Medulla oblongata (tissue), 1 donor: ENCODE measurements at regions not wholly inside any gene's neighbourhood (a gene's known extent, or its start where the extent isn't known, plus 50 kb on each side); places are given as distances from the start of the nearest gene placed in this dataset.
"Not testable (repeated sequence)": the region's sequence is repeated elsewhere in the genome, so short reads cannot be mapped to it uniquely, and the experiment has no call there.

Experiments used
- DNase-seq: peaks from one replicate; pipeline ENCODE4 v3.0.0-alpha.2; 2015; ENCODE audit errors: extremely low spot score

GRCh38 chrY:21033363-21033762 lies 277.5 kb downstream of the RPS4Y2 start:
- no peak for DNase-seq

- no peak for DNase-seq
These were observed 278.5 kb downstream of the RPS4Y2 start for GRCh38 chrY:21034151-21035061.

- not testable (repeated sequence) for DNase-seq
These were observed 281.5 kb downstream of the RPS4Y2 start for GRCh38 chrY:21037398-21037797.

- no peak for DNase-seq
These were observed 283.9 kb downstream of the RPS4Y2 start for GRCh38 chrY:21039811-21040210.

- not testable (repeated sequence) for DNase-seq
These were observed 284.8 kb downstream of the RPS4Y2 start for GRCh38 chrY:21040711-21041110.

- DNase-seq: no peak
These were observed 317.2 kb downstream of the RPS4Y2 start for GRCh38 chrY:21073079-21073478.

- no peak for DNase-seq
These were observed 317.8 kb downstream of the RPS4Y2 start for GRCh38 chrY:21073641-21074260.

GRCh38 chrY:21075658-21076057 lies 319.8 kb downstream of the RPS4Y2 start:
- DNase-seq: no peak

- no peak for DNase-seq
These were observed 323.8 kb downstream of the RPS4Y2 start for GRCh38 chrY:21079670-21080069.

GRCh38 chrY:21081640-21082611 lies 326.0 kb downstream of the RPS4Y2 start:
- no peak for DNase-seq

GRCh38 chrY:21082639-21083038 lies 326.7 kb downstream of the RPS4Y2 start:
- no peak for DNase-seq

GRCh38 chrY:21091909-21092308 lies 336.0 kb downstream of the RPS4Y2 start:
- no peak for DNase-seq

GRCh38 chrY:21102507-21102906 lies 346.6 kb downstream of the RPS4Y2 start:
- no peak for DNase-seq

- DNase-seq: no peak
These were observed 348.0 kb downstream of the RPS4Y2 start for GRCh38 chrY:21103885-21104284.

- DNase-seq: no peak
These were observed 349.6 kb downstream of the RPS4Y2 start for GRCh38 chrY:21105529-21105928.

GRCh38 chrY:21111313-21111712 lies 355.4 kb downstream of the RPS4Y2 start:
- no peak for DNase-seq

GRCh38 chrY:21121065-21121464 lies 365.2 kb downstream of the RPS4Y2 start:
- no peak for DNase-seq

- no peak for DNase-seq
These were observed 375.5 kb upstream of the RBMY1B start for GRCh38 chrY:21135591-21135990.

GRCh38 chrY:21138056-21138758 lies 372.9 kb upstream of the RBMY1B start:
- no peak for DNase-seq

GRCh38 chrY:21146331-21146730 lies 364.8 kb upstream of the RBMY1B start:
- no peak for DNase-seq

- no peak for DNase-seq
These were observed 361.2 kb upstream of the RBMY1B start for GRCh38 chrY:21149971-21150370.
